GM23338 (cell line): ENCODE measurements at regions not wholly inside any gene's neighbourhood (a gene's known extent, or its start where the extent isn't known, plus 50 kb on each side); places are given as distances from the start of the nearest gene placed in this dataset.

Source experiments
- ATAC-seq: fragments of 200-7000 bp; cut with Tn5 transposase; 3 replicates; pipeline ENCODE4 v1.9.1; 2020
- DNase-seq: peaks from one replicate; pipeline ENCODE4 v3.0.0-alpha.2; 2015; ENCODE audit warnings: low spot score
- H2AFZ ChIP-seq: fragments of 200-600 bp; sonication (generic); 2 replicates; pipeline ENCODE4 v1.8.0; 2016; ENCODE audit warnings: antibody characterized with exemption, mild to moderate bottlenecking, moderate library complexity
- H3F3A ChIP-seq: fragments of 200-600 bp; sonication (generic); replicated peaks from 2 replicates; pipeline ENCODE4 v1.8.0; 2017; ENCODE audit warnings: antibody characterized with exemption, mixed run types, low read depth
- H3K27ac ChIP-seq: fragments of 200-600 bp; sonication (generic); 2 replicates; pipeline ENCODE4 v1.6.1; 2016; ENCODE audit warnings: low read depth
- H3K27me3 ChIP-seq: fragments of 200-600 bp; sonication (generic); 2 replicates; pipeline ENCODE4 v1.8.0; 2016; ENCODE audit warnings: mild to moderate bottlenecking, mixed run types, moderate library complexity; ENCODE audit not compliant: insufficient read depth
- H3K36me3 ChIP-seq: fragments of 200-600 bp; sonication (generic); 2 replicates; pipeline ENCODE4 v1.8.0; 2016; ENCODE audit warnings: mild to moderate bottlenecking; ENCODE audit not compliant: insufficient read depth
- H3K4me1 ChIP-seq: fragments of 200-600 bp; sonication (generic); 2 replicates; pipeline ENCODE4 v1.8.0; 2016; ENCODE audit warnings: mild to moderate bottlenecking, moderate library complexity; ENCODE audit not compliant: insufficient read depth
- H3K4me2 ChIP-seq: fragments of 200-600 bp; sonication (generic); 2 replicates; pipeline ENCODE4 v1.7.1; 2017; ENCODE audit warnings: mixed run types
- H3K4me3 ChIP-seq: fragments of 200-600 bp; sonication (generic); 2 replicates; pipeline ENCODE4 v1.6.1; 2016; ENCODE audit warnings: mixed run types
- H3K79me2 ChIP-seq: fragments of 200-600 bp; sonication (generic); replicated peaks from 2 replicates; pipeline ENCODE4 v1.8.0; 2017; ENCODE audit warnings: mild to moderate bottlenecking; ENCODE audit not compliant: insufficient read depth
- H3K9me2 ChIP-seq: fragments of 200-600 bp; sonication (generic); 2 replicates; pipeline ENCODE4 v1.8.0; 2017; ENCODE audit not compliant: insufficient read depth
- H4K20me1 ChIP-seq: fragments of 200-600 bp; sonication (generic); replicated peaks from 2 replicates; pipeline ENCODE4 v1.8.0; 2017; ENCODE audit warnings: mild to moderate bottlenecking; ENCODE audit not compliant: insufficient read depth
- H3K27ac Mint-ChIP-seq: 2 replicates; pipeline ENCODE4 v1.8.0; 2020; ENCODE audit warnings: inconsistent platforms, mild to moderate bottlenecking, moderate library complexity, mixed read lengths
- H3K27me3 Mint-ChIP-seq: 3 replicates; pipeline ENCODE4 v1.8.0; 2022; ENCODE audit warnings: low read depth, mild to moderate bottlenecking, moderate library complexity, mixed read lengths, inconsistent platforms; ENCODE audit not compliant: insufficient read depth, poor library complexity
- H3K36me3 Mint-ChIP-seq: 3 replicates; pipeline ENCODE4 v1.8.0; 2021; ENCODE audit warnings: low read depth, mild to moderate bottlenecking, inconsistent platforms, moderate library complexity, mixed read lengths
- H3K4me1 Mint-ChIP-seq: 3 replicates; pipeline ENCODE4 v1.8.0; 2020; ENCODE audit warnings: mild to moderate bottlenecking, inconsistent platforms, mixed read lengths
- H3K4me3 Mint-ChIP-seq: 3 replicates; pipeline ENCODE4 v1.8.0; 2021; ENCODE audit warnings: moderate library complexity, mild to moderate bottlenecking, inconsistent platforms, mixed read lengths
- H3K9me3 Mint-ChIP-seq: 3 replicates; pipeline ENCODE4 v1.8.0; 2020; ENCODE audit warnings: moderate library complexity, mild to moderate bottlenecking, inconsistent platforms, mixed read lengths
- CREB1 ChIP-seq: fragments of 250-450 bp; sonication (Bioruptor Pico); IDR thresholded peaks from 2 replicates; pipeline ENCODE4 v1.5.0; 2020; ENCODE audit warnings: low read depth, mild to moderate bottlenecking, moderate library complexity
- EZH2 ChIP-seq: fragments of 200-600 bp; sonication (generic); IDR thresholded peaks from one replicate; pipeline ENCODE4 v1.8.0; 2017; ENCODE audit warnings: antibody characterized with exemption, mild to moderate bottlenecking, low read depth; ENCODE audit not compliant: unreplicated experiment
- JUNB ChIP-seq: IDR thresholded peaks from one replicate; pipeline ENCODE4 v1.6.1; 2016; ENCODE audit warnings: antibody characterized with exemption; ENCODE audit not compliant: unreplicated experiment
- NANOG ChIP-seq: IDR thresholded peaks from 2 replicates; pipeline ENCODE4 v1.6.1; 2016; ENCODE audit warnings: antibody characterized with exemption, borderline replicate concordance
- POLR2AphosphoS5 ChIP-seq: IDR thresholded peaks from 2 replicates; pipeline ENCODE4 v1.6.1; 2016; ENCODE audit warnings: antibody characterized with exemption, low read depth
- TF ChIP-seq, protein P1 (sequence below), 2 experiments: fragments of 200-600 bp in 1 of 2; sonication (generic) in 1 of 2; conservative IDR thresholded peaks; 2 replicates each; pipeline versions ENCODE4 v1.5.1 to v1.6.1; 2016 to 2017; ENCODE audit warnings: antibody characterized with exemption in 2 of 2, low read depth in 2 of 2, mild to moderate bottlenecking in 2 of 2, moderate library complexity in 1 of 2
- TF ChIP-seq, protein P2 (sequence below): IDR thresholded peaks from one replicate; pipeline ENCODE4 v1.6.1; 2018; ENCODE audit warnings: antibody characterized with exemption; ENCODE audit not compliant: unreplicated experiment
- TF ChIP-seq, protein P3 (sequence below): IDR thresholded peaks from 2 replicates; pipeline ENCODE4 v1.6.1; 2016; ENCODE audit warnings: antibody characterized with exemption

- TF ChIP-seq, protein P1, sequence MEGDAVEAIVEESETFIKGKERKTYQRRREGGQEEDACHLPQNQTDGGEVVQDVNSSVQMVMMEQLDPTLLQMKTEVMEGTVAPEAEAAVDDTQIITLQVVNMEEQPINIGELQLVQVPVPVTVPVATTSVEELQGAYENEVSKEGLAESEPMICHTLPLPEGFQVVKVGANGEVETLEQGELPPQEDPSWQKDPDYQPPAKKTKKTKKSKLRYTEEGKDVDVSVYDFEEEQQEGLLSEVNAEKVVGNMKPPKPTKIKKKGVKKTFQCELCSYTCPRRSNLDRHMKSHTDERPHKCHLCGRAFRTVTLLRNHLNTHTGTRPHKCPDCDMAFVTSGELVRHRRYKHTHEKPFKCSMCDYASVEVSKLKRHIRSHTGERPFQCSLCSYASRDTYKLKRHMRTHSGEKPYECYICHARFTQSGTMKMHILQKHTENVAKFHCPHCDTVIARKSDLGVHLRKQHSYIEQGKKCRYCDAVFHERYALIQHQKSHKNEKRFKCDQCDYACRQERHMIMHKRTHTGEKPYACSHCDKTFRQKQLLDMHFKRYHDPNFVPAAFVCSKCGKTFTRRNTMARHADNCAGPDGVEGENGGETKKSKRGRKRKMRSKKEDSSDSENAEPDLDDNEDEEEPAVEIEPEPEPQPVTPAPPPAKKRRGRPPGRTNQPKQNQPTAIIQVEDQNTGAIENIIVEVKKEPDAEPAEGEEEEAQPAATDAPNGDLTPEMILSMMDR (conservative IDR thresholded peaks at IDR 0.05; ENCODE audit: low read depth in 2 of 2): no peak
- TF ChIP-seq POLR2AphosphoS5 (no peak), CREB1 (CRISPR knock-in tag) (no peak)
- TF ChIP-seq, protein P2, sequence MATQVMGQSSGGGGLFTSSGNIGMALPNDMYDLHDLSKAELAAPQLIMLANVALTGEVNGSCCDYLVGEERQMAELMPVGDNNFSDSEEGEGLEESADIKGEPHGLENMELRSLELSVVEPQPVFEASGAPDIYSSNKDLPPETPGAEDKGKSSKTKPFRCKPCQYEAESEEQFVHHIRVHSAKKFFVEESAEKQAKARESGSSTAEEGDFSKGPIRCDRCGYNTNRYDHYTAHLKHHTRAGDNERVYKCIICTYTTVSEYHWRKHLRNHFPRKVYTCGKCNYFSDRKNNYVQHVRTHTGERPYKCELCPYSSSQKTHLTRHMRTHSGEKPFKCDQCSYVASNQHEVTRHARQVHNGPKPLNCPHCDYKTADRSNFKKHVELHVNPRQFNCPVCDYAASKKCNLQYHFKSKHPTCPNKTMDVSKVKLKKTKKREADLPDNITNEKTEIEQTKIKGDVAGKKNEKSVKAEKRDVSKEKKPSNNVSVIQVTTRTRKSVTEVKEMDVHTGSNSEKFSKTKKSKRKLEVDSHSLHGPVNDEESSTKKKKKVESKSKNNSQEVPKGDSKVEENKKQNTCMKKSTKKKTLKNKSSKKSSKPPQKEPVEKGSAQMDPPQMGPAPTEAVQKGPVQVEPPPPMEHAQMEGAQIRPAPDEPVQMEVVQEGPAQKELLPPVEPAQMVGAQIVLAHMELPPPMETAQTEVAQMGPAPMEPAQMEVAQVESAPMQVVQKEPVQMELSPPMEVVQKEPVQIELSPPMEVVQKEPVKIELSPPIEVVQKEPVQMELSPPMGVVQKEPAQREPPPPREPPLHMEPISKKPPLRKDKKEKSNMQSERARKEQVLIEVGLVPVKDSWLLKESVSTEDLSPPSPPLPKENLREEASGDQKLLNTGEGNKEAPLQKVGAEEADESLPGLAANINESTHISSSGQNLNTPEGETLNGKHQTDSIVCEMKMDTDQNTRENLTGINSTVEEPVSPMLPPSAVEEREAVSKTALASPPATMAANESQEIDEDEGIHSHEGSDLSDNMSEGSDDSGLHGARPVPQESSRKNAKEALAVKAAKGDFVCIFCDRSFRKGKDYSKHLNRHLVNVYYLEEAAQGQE: no peak
Observed at GRCh38 chr1:24990136-24990535, 60.1 kb upstream of the RUNX3 start (continued).

- Histone ChIP-seq H3K9me2 (no peaks in the 10 kb centered on the region), H3K79me2 (no peaks in the 10 kb centered on the region), H2AFZ (no peak overlapping the region), H3F3A (no peaks in the 10 kb centered on the region), H4K20me1 (no peaks in the 10 kb centered on the region), H3K36me3 (no peaks in the 10 kb centered on the region), H3K27ac (no peak overlapping the region), H3K4me2 (no peak overlapping the region), H3K4me1 (no peaks in the 10 kb centered on the region), H3K4me3 (no peak overlapping the region), H3K27me3 (no peaks in the 10 kb centered on the region)
- Mint-ChIP-seq H3K27me3 (peaks cover 4% of the 10 kb centered on the region), H3K4me3 (no peak overlapping the region), H3K36me3 (no peaks in the 10 kb centered on the region; the same call in 2 of the 3 replicates), H3K9me3 (no peaks in the 10 kb centered on the region; the same call in 1 of the 3 replicates), H3K27ac (no peak overlapping the region), H3K4me1 (peaks cover 10% of the 10 kb centered on the region; the same call in 2 of the 3 replicates)
- TF ChIP-seq NANOG (no peak), JUNB (no peak), EZH2 (no peak)
- TF ChIP-seq, protein P2: no peak
- TF ChIP-seq, protein P3, sequence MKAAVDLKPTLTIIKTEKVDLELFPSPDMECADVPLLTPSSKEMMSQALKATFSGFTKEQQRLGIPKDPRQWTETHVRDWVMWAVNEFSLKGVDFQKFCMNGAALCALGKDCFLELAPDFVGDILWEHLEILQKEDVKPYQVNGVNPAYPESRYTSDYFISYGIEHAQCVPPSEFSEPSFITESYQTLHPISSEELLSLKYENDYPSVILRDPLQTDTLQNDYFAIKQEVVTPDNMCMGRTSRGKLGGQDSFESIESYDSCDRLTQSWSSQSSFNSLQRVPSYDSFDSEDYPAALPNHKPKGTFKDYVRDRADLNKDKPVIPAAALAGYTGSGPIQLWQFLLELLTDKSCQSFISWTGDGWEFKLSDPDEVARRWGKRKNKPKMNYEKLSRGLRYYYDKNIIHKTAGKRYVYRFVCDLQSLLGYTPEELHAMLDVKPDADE: no peak
- DNase-seq (no peak), ATAC-seq (no peak)
Observed at GRCh38 chr1:24989082-24989481, 59.0 kb upstream of the RUNX3 start.
